Effector CD8-positive, alpha-beta T cell (primary cell): ENCODE measurements at regions not wholly inside any gene's neighbourhood (a gene's known extent, or its start where the extent isn't known, plus 50 kb on each side); places are given as distances from the start of the nearest gene placed in this dataset.
"Not testable (repeated sequence)": the region's sequence is repeated elsewhere in the genome, so short reads cannot be mapped to it uniquely, and the experiment has no call there.

Experiments used
- DNase-seq: peaks from one replicate; lab custom pipeline; 2025; lab: John Stamatoyannopoulos, UW

- DNase-seq, result no peak
Observed at GRCh38 chr3:28033059-28033784, 208.2 kb upstream of the CMC1 start.

GRCh38 chr3:28036599-28037575, 204.5 kb upstream of the CMC1 start:
- no peak for DNase-seq

GRCh38 chr3:28039234-28039633, 202.2 kb upstream of the CMC1 start:
- DNase-seq, result no peak

DNA sequence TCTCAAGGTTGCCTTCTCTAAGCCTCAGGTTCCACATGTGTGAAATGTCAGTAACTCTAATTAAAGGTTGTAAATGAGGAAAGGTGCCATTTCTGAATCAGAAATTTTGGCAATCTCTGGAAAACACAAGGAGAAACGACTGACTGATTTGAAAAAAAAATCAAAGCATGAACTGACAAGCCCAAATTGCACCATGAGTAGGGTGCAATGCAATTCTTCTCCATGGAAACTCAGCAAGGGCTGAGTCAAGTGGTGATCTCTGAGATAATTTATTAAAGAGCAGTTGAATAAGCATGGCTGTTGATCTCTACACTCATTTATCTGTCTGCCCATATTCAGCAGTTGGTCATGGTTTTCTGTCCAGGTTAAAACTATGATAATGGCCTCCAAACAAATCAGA, 201.6 kb upstream of the CMC1 start:
- DNase-seq, result no peak

GRCh38 chr3:28042095-28042635, 199.3 kb upstream of the CMC1 start:
- no peak for DNase-seq

DNA sequence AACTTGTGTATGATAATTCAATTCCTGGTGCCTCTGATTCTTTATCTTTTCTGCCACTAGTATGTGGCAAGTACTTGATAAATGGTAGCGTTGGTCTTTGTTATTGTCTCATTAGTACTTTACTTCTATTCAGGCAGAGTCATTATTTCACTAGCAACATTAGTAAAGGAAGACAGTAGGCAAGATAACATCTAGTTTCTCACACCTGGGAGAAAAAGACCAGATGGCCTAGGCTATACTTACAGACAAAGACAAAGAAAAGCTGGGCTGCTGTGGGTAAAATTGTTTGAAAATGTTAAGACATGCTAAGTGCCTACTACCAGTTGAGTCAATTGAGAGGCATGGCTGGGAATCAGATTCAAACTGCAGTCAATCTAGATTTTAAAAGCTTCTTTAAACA, 198.7 kb upstream of the CMC1 start:
- DNase-seq, result no peak

GRCh38 chr3:28050120-28050519, 191.3 kb upstream of the CMC1 start:
- no peak for DNase-seq

DNA sequence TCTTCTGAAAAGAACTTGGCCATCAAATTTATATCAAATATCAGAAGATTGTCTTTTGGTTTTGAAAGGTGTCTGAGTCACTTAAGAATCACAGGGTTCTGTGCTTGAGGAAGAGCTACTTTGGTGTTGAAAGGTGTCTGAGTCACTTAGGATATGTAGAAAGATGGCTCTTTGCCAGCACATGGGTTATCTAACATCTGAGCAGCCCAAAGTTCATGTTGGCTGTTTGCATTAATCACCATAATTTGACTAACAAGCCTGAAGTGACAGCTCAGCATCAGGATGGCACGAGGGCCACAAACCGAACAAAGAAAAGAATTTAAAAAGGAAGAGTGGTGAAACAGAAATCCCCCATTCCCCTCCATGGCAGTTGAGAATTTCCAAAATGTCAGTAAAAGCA, 190.5 kb upstream of the CMC1 start:
- DNase-seq, result no peak

DNA sequence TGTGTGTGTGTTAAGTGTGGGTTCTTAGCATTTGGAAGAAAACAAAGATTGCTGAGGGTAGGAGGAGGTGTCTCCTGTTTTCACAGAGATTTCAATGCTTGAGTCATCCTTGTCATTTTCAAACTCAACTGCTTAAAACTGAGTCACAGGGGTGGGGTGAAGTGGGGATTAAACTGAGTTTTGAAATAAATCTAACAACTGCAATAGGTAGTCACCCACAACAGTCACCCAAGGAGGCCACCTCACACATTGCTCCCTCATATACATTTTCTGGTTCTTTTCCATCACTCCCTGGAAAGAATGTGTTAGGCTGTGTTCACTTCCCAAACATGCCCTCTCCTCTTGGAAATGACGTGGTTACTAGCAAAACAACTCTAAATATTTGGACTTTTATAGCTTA, 187.7 kb upstream of the CMC1 start:
- no peak for DNase-seq

DNA sequence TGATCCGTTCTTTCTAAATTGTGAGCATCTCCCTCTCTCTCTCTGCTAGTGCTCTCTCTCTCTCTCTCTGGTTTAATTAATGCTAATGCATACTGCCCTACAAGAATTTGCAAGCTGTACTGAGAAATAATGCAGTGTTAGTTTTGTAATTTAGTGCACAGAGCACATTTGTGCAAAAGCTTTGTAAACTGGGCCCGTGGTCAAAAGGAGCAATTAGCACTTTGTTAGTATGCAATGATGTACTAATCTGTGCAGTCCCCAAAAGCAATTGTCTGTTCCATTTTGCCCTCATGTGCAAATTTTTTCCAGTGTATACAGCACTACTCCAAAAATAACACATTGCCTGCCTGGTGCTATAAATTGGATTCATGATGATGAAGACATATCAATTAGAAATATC, 184.6 kb upstream of the CMC1 start:
- no peak for DNase-seq

DNA sequence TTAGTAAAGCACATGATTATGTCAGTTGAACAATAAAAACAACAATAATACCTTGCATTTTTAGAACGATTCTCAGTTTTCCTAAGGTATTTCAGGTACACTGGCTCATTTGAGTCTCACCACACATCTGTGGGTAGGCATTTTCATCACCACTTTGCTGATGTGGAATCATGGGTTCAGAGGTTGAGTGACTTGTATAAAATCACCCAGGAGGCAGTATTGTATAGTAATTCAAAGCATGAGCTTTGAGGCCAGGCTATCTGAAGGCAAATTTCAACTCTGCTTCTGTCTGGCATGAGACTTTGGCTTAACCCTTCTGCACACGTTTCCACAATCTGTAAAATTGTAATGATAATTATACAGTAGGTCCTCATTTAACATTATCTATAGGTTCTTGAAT, 183.9 kb upstream of the CMC1 start:
- no peak for DNase-seq

GRCh38 chr3:28059199-28059598, 182.2 kb upstream of the CMC1 start:
- not testable (repeated sequence) for DNase-seq

DNA sequence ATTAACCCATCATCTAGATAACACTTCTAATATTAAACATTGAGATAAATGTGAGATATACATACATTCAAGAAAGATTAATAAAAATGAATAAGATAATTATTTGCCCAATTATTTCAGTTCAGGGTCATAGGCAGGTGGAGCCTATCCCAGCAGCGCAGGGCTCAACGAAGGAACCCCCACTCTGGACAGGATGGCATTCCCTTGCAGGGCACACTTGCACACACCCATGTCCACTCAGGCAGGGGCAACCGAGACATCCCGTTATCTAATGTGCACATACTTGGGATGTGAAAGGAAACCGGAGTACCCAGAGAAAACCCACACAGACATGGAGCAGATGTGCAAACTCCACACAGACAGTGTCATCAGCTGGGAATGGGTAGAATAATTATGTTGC, 175.4 kb upstream of the CMC1 start:
- DNase-seq, result no peak

GRCh38 chr3:28067014-28067413, 174.4 kb upstream of the CMC1 start:
- no peak for DNase-seq

- DNase-seq, result no peak
Observed at GRCh38 chr3:28068342-28068741, 173.1 kb upstream of the CMC1 start.

DNA sequence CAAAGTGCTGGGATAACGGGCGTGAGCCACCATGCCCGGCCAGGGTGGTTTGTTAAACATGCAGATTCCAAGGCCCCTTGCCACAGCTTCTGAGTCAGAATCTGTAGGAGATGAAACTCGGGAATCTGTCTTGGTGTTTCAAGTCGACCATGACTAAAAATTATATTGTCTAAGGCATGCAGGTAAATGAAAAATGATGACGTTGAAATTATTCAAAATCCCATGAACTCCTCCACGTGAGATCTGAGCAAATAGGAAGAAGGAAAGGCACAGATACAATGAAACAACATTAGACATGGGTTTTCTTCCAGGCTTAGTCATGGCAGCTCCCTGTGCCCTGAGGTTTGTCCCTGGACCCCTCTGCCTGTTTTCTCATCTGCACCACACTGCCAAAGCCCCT, 172.0 kb upstream of the CMC1 start:
- no peak for DNase-seq

DNA sequence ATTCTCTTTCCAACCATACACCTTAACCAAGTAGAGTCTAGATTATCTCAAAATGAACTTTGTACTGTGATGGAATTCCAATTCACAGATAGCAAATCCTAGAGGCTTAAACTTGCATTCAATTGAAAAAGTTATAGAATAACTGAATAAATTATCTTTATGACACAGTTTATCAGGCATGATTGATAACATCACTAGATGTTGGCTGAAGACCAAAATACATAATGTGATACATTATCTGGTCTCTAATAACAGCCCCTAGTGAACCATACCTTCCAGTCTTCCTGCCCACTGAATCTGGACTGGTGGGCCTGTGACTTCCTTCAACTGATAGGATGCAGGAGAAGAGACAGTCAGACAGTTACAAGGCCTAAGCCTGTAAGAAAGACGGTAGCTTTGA, 165.2 kb upstream of the CMC1 start:
- no peak for DNase-seq

DNA sequence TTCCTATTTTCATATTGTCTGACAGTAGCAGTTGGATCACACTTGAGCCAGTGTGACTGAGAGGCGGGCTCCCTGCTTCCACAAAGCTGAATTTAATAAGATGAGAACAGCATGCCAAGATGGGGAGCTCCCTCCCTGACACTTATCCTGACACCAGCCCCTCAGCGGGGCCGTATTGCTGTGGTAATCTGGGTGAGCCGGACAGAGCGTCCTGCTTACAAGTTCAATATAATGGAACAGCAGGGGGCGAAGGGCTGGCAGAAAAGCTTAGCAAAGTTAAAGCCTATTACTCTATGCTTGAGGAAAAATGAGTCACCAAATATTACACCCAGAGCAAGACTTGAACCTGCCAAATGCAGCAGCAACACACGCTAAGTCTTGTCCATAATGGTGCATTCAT, 163.8 kb upstream of the CMC1 start:
- DNase-seq, result no peak

- DNase-seq, result no peak
Observed at GRCh38 chr3:28078536-28078935, 162.9 kb upstream of the CMC1 start.

DNA sequence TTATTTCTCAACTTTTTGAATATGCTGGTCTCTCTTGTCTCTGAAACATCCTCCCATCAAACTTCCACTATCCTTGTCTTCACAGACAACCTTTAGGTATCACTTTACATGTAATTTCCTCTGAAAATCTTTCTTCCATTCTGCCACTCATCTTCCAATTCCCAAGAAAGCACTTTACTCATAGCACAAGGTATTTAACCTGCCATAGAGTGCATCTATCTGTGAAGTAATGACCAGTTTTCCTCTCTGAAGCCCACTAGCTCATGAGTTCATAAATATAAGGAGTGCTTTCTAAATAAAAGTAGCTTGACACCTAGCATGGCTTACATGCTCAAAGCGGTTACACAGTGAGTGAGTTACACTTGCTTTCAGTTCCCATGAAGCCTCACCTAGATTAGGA, 160.7 kb upstream of the CMC1 start:
- no peak for DNase-seq

- no peak for DNase-seq
Observed at GRCh38 chr3:28081533-28081947, 159.9 kb upstream of the CMC1 start.

- no peak for DNase-seq
Observed at GRCh38 chr3:28087591-28087990, 153.8 kb upstream of the CMC1 start.
